PC-3 (cell line): ENCODE measurements at regions not wholly inside any gene's neighbourhood (a gene's known extent, or its start where the extent isn't known, plus 50 kb on each side); places are given as distances from the start of the nearest gene placed in this dataset.

Source experiments
- ATAC-seq: fragments of 200-7000 bp; cut with Tn5 transposase; 2 replicates; pipeline ENCODE4 v1.9.1; 2020; ENCODE audit warnings: mild to moderate bottlenecking, moderate library complexity
- BruUV-seq: library from RNA; stranded (reverse); fragments of 400-500 nt; replicated peaks from 2 replicates; lab custom pipeline; 2021; lab: Mats Ljungman, UMichigan
- CTCF ChIA-PET: fragments of 300-600 bp; sonication (Branson Sonifier 250); formaldehyde crosslinking; loops from one replicate; lab custom pipeline; 2022; ENCODE audit warnings: antibody characterized with exemption; lab: Charles Lee
- POLR2A ChIA-PET: fragments of 300-600 bp; sonication (Branson Sonifier 250); formaldehyde crosslinking; loops from one replicate; lab custom pipeline; 2022; ENCODE audit warnings: antibody characterized with exemption; ENCODE audit not compliant: unreplicated experiment; lab: Charles Lee
- DNase-seq: peaks from one replicate; pipeline ENCODE4 v3.0.0-alpha.2; 2015
- H2AFZ ChIP-seq: fragments of 300-600 bp; sonication (generic); 2 replicates; pipeline ENCODE4 v1.6.0; 2016; ENCODE audit warnings: antibody characterized with exemption, low read length
- H3F3A ChIP-seq: fragments of 300-600 bp; sonication (generic); one replicate; pipeline ENCODE4 v1.6.0; 2017; ENCODE audit warnings: antibody characterized with exemption, low read length, control low read depth, mild to moderate bottlenecking; ENCODE audit not compliant: unreplicated experiment
- H3K27ac ChIP-seq: fragments of 300-600 bp; sonication (generic); 2 replicates; pipeline ENCODE4 v1.5.1; 2016; ENCODE audit warnings: mild to moderate bottlenecking, low read length
- H3K27me3 ChIP-seq: fragments of 300-600 bp; sonication (generic); 2 replicates; pipeline ENCODE4 v1.6.1; 2016; ENCODE audit warnings: low read length, mixed read lengths
- H3K36me3 ChIP-seq: fragments of 300-600 bp; sonication (generic); 2 replicates; pipeline ENCODE4 v1.6.1; 2016; ENCODE audit warnings: low read depth, mixed run types, low read length, mixed read lengths
- H3K4me1 ChIP-seq: fragments of 300-600 bp; sonication (generic); 2 replicates; pipeline ENCODE4 v1.5.1; 2016; ENCODE audit warnings: low read length; ENCODE audit not compliant: insufficient read depth
- H3K4me2 ChIP-seq: fragments of 300-600 bp; sonication (generic); 2 replicates; pipeline ENCODE4 v1.6.0; 2016; ENCODE audit warnings: low read length
- H3K4me3 ChIP-seq: fragments of 300-600 bp; sonication (generic); 2 replicates; pipeline ENCODE4 v1.5.1; 2016; ENCODE audit warnings: mild to moderate bottlenecking, low read length, mixed read lengths
- H3K79me2 ChIP-seq: fragments of 300-600 bp; sonication (generic); 2 replicates; pipeline ENCODE4 v1.6.1; 2017; ENCODE audit warnings: low read length, mixed read lengths
- H3K9ac ChIP-seq: fragments of 300-600 bp; sonication (generic); 2 replicates; pipeline ENCODE4 v1.6.0; 2016; ENCODE audit warnings: mild to moderate bottlenecking, low read length
- H3K9me2 ChIP-seq: fragments of 300-600 bp; sonication (generic); replicated peaks from 2 replicates; pipeline ENCODE4 v1.6.1; 2016; ENCODE audit warnings: mixed run types, low read length, mixed read lengths
- H3K9me3 ChIP-seq: fragments of 300-600 bp; sonication (generic); 2 replicates; pipeline ENCODE4 v1.6.1; 2016; ENCODE audit warnings: low read length, mixed read lengths
- H4K20me1 ChIP-seq: fragments of 300-600 bp; sonication (generic); 2 replicates; pipeline ENCODE4 v1.6.1; 2016; ENCODE audit warnings: low read length, mixed read lengths
- EZH2 ChIP-seq: fragments of 300-600 bp; sonication (generic); IDR thresholded peaks from one replicate; pipeline ENCODE4 v1.6.1; 2017; ENCODE audit warnings: antibody characterized with exemption, mild to moderate bottlenecking, low read length; ENCODE audit not compliant: unreplicated experiment
- EZH2phosphoT487 ChIP-seq: fragments of 300-600 bp; sonication (generic); IDR thresholded peaks from 2 replicates; pipeline ENCODE4 v1.6.1; 2018; ENCODE audit warnings: mild to moderate bottlenecking, antibody characterized with exemption, low read length, borderline replicate concordance
- intact Hi-C: fragments of 100-400 bp; cut with micrococcal nuclease; formaldehyde crosslinking; loops from 2 replicates; pipeline ENCODE4 v1.9.0; 2023
- TF ChIP-seq, protein P1 (sequence below): fragments of 300-600 bp; sonication (generic); conservative IDR thresholded peaks from 2 replicates; pipeline ENCODE4 v1.5.1; 2017; ENCODE audit warnings: antibody characterized with exemption, low read depth, mild to moderate bottlenecking, low read length

DNA sequence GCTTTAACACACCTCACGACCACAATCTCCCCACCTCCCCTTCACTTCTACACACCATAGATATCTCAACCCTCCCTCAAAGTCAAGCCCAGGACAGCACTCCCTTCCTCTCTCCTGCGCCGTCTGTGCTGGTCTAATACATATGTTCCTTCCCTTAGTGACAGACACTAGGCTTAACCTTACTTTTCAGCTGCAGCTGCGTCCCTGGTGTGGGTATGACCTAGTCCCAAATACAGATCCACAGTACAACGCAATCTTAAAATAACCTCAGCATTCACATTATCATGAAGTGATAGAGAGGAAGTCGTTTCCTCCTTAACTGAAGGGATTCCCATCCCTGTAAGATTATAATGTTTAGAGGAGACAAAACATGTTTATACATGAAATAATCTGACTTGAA is 192.7 kb upstream of the TANK start:
- no peak for ATAC-seq
- H3K27me3 ChIP-seq, result no peaks in the 10 kb centered on the region
- POLR2A ChIA-PET, result no interaction called here
- intact Hi-C loops, result no loop called here
- no peak overlapping the region for H3K27ac ChIP-seq
- no peak for DNase-seq
- no peak for TF ChIP-seq EZH2phosphoT487
- TF ChIP-seq EZH2, result no peak
- TF ChIP-seq, protein P1, sequence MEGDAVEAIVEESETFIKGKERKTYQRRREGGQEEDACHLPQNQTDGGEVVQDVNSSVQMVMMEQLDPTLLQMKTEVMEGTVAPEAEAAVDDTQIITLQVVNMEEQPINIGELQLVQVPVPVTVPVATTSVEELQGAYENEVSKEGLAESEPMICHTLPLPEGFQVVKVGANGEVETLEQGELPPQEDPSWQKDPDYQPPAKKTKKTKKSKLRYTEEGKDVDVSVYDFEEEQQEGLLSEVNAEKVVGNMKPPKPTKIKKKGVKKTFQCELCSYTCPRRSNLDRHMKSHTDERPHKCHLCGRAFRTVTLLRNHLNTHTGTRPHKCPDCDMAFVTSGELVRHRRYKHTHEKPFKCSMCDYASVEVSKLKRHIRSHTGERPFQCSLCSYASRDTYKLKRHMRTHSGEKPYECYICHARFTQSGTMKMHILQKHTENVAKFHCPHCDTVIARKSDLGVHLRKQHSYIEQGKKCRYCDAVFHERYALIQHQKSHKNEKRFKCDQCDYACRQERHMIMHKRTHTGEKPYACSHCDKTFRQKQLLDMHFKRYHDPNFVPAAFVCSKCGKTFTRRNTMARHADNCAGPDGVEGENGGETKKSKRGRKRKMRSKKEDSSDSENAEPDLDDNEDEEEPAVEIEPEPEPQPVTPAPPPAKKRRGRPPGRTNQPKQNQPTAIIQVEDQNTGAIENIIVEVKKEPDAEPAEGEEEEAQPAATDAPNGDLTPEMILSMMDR, result no peak
- no peaks in the 10 kb centered on the region for H3F3A ChIP-seq
- no peak overlapping the region for H2AFZ ChIP-seq
- H3K9me2 ChIP-seq, result no peaks in the 10 kb centered on the region
- CTCF ChIA-PET, result no interaction called here
- BruUV-seq, result no TSS peak
- H3K4me1 ChIP-seq, result peaks cover 4% of the 10 kb centered on the region; the same call in 1 of the 2 replicates
- no peak overlapping the region for H3K4me3 ChIP-seq
- no peaks in the 10 kb centered on the region for H4K20me1 ChIP-seq
- H3K79me2 ChIP-seq, result no peaks in the 10 kb centered on the region
- H3K9me3 ChIP-seq, result no peaks in the 10 kb centered on the region
- no peak overlapping the region for H3K9ac ChIP-seq
- no peaks in the 10 kb centered on the region for H3K36me3 ChIP-seq
- H3K4me2 ChIP-seq, result no peak overlapping the region

DNA sequence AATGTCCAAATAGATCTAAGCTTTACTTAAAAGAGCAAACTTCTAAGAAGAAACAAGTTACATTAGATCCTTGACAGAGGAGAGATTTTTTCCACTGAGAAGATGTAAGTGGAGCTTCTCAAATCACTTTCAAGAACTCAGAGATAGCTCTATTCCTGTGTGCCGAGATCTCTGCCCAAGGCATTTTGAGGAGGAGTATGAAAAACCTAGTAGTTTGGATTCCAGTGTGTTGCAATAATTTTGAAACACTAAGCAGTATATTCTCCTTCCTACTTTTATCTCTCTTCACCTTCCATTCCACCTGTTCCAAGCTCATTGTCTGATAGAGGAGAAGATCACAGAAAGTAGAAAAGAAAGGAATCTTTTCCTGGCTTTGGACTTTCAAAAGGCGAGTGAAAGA is 192.0 kb upstream of the TANK start:
- DNase-seq (no peak), ATAC-seq (no peak)
- ChIA-PET POLR2A (no interaction called here), CTCF (interaction anchor here (0.6 kb wide), 1 partner anchor 437 kb away, joined by 3 read pairs; no protein-coding TSS in a partner anchor)
- Histone ChIP-seq H3K36me3 (no peaks in the 10 kb centered on the region), H3K79me2 (no peaks in the 10 kb centered on the region), H3K9me2 (no peaks in the 10 kb centered on the region), H3K27me3 (no peaks in the 10 kb centered on the region), H3K4me2 (no peak overlapping the region), H3K9me3 (no peaks in the 10 kb centered on the region), H3K4me1 (peaks cover 4% of the 10 kb centered on the region; the same call in 1 of the 2 replicates), H3F3A (no peaks in the 10 kb centered on the region), H3K9ac (no peak overlapping the region), H3K27ac (no peak overlapping the region), H2AFZ (no peak overlapping the region), H3K4me3 (no peak overlapping the region), H4K20me1 (no peaks in the 10 kb centered on the region)
- TF ChIP-seq EZH2, result no peak
- no peak for TF ChIP-seq EZH2phosphoT487
- TF ChIP-seq, protein P1, result no peak
- intact Hi-C loops, result no loop called here
- no TSS peak for BruUV-seq
